CD4-positive, alpha-beta T cell treated with Interleukin-10 for 1 hour (primary cell): ENCODE measurements at regions not wholly inside any gene's neighbourhood (a gene's known extent, or its start where the extent isn't known, plus 50 kb on each side); places are given as distances from the start of the nearest gene placed in this dataset.

Experiments used
- DNase-seq: peaks from one replicate; pipeline ENCODE4 v3.0.0-alpha.2; 2020

DNA sequence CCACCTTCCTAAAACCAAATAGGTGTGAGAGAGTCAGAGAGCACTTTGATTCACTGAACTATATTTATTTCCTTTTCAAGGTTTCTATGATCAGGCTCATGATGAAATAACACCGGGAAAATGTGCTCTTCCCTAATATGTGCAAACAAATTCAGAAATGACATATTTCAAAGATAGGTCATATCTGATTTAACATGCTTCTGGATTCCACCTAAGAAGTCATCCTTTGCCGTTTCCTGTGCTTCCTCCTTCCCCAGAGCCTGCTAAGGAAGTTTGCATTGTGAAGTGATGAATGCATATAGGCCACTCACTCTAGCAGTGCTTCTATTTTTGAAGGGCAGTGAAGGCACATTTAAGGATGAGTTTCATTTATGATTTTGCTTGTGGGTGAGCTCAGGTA lies 327.6 kb downstream of the TDRD15 start:
- no peak for DNase-seq

DNA sequence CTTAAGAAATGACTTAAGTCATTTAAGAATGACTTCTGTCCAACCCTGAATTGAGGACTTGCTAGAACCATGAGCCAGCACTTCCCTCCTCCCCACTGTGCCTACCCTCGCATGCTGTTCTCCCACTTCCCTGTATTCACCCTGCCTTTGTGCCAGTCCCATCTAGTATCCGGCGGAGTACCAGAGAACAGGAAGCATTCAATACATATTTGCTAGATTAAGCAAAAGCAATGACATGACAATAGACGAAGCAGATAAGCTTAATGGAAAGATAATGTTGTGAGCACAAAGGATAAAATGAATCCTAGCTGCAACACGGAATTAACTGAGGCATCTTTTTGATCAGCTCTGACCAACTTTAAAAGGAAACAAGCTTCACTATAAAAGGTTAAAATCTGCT lies 328.5 kb downstream of the TDRD15 start:
- DNase-seq: no peak

DNA sequence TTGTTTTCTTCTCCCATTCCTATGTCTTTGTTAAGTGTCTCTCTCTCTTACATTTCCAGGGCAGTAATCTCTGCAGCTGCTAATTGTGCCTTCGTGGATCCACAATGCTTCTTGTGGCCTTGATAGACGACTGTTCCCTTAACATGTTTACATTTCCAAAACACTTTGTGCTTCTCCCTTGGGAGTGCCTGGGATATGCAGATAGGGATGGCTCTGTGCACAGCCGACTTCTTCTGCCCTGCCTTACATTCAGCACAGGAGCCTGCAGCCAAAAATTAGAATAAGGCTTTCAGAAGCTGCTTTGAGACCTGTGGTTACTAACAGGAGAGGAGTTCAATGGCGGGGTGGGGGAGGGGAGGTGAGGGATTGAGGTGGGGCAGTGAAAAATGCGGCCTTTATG lies 328.9 kb downstream of the TDRD15 start:
- no peak for DNase-seq

DNA sequence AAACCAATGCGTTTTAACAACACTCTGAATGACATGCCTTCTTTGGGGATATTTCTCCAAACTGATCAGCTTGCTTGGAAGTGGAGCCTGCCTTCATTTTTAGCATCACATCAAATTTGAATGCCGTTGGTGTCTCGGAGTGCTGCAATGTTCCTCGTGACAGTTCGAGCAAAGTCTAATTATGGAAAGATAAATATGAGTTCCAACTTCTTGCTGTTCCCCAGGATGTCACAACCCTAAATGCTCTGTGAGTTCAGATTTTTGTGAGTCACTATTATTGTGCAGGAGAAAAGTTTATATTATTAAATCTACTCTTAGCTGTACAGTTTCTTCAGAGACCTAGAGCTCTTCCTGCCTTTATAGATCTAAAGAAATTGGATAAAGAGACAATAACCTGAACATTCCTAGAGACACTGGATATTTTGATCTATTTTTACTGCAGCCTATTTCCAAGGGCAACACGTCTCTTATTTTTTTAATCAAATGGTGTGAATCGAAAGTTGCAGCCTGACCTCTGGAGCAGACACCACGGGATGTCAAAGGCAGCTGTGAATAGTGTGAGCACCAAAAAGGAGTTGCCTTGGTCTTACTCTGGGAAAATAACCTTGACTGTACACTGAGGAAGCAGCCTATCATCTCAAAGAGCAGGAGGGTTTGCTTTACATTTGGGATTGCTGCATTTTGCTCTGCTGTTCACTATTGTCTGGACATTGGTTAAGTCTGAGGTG lies 330.1 kb downstream of the TDRD15 start:
- DNase-seq: no peak

DNA sequence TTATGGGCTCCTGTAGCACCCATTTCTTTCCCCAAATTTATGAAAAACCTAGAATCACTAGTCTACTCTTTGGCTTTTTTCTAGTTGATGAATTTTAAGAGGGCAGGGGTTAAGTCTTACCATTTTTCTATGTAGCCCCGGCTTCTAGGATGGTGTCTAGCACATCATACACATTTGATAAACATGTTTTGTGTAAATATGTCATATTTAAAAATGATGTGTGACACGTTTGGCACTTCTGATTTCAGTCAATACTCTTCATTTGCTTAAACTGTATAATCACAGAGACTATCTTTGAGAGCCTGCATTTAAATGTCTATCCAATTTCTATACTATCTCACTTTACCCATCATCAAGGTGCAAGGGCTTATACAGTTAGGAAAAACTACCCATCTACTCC lies 331.1 kb downstream of the TDRD15 start:
- DNase-seq: no peak

DNA sequence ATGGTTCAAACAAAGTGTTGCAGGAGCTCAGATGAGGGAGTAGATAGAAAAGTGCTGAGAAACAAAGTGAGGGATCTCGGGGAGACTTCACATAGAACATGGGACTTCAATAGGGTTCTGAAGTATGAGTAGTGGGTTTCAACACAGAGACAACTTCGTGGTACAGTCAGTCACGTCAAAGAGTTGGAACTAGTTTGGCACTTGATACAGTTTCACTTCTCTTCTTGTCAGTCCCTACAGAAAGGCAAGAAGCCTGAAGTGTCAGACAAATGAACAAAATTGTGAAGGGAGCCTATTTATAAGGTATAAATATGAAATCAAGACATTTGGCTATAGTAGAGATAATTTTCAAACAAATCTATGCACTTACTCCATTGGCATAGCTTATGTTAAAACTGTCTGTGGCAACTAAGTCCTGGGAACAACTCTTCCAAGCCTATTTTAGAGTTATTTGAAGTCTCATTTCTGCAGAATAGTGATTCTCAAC lies 338.0 kb downstream of the TDRD15 start:
- DNase-seq: no peak

DNA sequence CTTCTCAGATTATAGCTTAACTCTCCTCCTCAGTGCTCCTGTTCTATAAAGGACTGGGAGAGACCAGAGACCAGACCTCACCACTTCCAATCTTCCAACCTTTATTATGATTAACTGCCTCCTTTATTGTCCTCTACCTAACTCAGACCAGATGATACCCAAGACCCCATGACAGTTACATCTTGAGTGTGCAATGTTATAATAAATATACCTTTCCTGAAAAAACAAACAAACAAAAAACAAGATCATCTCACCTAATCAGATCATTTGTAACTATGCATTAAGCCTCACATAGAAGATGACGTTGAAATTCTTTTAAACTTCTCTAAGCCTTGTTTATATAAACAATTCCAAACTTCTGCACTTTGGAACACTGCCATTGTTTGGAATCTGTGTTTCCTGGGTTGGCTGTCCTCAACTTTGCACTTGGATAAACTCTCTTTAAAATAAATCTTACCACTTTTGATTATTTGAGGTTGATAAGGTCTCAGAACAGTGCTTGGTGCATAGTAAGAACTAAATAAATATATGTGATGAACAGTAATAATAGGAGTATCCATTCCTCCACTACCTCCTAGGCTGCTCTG lies 342.7 kb downstream of the TDRD15 start:
- DNase-seq: no peak

DNA sequence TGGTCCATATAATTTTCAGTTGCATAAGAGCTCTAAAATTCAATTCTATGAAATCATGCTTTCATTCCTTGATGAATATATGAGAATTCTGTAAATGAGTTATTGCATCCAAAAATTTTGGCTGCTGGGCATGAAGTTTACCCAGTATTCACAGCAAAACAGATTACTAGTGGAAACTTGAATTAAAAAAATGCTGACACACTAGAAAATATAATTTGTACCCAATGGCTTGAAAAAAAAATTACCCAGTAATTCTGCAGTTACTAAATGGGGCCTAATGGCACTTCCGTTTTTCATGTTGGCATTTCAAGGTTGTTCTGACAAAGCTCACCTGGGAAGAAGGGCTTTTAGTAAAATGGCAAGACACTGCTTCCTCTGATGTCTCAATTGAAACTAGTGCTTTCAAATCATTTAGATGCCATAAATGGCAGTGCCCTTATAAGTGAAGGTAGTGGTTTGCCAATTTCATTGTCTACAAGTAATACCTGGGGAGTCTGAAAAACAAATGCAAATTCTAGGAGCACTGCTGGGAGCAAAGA lies 343.6 kb downstream of the TDRD15 start:
- DNase-seq: no peak

DNA sequence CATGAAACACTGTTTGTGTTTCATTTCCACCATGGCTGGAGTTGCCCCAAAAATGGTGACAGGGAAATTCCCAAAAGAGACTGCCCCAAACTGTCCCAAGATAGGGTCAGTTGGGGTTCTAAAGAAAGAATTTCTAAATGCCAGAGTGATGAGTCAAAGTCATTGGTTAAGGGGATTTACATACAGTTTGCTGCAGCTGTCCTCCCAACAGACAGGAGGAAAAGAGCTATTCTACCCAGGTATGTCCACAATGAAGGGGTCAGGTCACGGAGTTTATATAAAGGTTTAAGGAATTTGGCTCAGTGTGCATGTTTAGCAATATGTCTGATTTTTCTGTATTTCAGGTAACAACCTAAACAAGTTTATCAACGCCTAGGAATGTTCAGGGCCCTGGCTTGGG lies 344.1 kb downstream of the TDRD15 start:
- no peak for DNase-seq

DNA sequence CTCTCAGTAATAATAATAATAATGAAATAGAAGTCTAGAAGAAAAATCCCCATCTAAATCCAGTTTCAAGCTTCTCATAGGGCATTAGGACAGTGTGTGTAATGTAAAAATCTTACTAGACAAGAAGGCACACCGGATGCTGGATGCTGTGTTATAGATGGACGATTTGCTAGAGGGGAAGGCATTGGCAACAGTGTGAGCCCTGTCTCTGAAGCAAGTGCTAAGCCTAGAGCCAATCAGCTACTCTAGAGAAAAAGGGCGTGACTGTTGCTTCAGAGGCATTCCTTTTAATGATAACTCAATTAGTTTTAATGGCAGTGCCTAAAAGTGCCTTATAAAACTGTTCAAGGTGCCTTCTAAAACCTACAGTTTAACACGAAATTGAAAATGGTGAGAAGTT lies 344.9 kb downstream of the TDRD15 start:
- no peak for DNase-seq

DNA sequence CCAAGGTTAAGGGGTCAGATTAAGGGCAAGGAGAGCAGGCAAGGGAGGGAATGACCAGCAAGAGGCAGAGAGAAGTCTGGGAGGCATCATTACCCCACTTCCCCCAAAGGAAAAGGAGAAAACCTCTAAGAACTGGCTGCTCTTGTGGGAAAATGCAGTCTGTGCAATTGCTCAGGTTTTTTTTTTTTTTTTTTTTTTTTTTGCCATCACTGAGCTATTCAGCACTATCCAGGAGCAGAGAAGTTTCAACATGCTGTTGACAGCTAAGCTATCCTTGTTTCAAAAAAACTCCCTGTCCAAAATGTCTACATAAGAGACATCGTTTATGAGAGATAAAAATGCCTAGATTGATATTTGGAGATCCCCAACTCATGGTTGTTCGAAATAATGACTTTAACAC lies 345.4 kb downstream of the TDRD15 start:
- no peak for DNase-seq

DNA sequence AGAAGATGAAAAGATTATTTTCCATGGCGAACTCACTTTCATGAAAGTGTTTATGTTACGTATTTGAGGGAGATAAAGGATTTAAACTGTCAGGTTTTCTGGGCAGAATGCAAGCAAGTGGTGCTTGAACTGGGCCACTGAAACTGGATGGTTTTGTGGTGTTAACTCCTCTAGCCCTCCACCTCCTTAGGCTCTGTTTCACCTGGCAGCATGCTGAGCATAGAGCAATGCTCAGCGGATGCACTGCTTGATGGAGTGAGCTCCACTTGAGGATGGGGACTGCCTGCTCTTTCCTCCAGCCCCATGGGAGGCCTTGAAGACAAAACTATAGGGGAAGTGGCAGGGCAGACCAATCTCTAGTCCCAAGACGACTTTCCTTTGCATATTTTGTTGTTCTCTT lies 345.8 kb downstream of the TDRD15 start:
- DNase-seq: no peak

DNA sequence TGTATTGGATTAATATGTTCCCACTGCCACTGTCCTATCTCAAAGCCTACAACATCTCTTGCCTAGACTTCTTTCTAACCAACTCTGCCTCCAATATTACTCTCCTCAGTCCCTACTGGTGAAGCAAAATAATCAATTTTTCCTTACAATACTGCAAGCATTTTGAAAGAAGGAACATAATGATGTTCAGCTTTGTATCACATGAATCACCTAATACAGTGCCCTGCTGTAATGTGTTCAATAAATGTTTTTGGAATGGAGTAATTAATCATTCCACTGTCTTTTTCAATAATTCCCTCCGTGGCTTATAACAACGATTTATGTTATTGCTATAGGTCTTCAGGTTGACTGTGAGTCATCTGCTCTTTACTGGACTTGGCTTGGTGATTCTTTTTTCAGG lies 356.4 kb downstream of the TDRD15 start:
- no peak for DNase-seq

DNA sequence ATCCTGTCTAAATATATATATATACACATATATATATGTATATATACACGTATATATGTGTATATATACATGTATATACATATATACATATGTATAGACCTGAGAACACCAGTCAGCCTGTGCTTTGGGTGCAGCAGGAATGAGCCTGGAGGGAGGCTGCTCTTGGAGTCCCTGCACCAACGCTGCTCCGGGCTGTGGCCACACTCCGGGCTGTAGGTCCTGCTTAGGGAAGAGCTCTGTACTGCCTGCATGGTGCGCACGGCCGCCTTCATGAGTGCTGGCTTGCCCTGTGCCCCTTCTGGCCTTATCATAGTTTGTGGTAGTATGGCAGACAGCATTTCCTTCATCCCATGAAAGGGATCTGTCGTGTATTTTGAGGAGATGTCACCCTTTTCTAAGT lies 360.9 kb downstream of the TDRD15 start:
- DNase-seq: no peak

DNA sequence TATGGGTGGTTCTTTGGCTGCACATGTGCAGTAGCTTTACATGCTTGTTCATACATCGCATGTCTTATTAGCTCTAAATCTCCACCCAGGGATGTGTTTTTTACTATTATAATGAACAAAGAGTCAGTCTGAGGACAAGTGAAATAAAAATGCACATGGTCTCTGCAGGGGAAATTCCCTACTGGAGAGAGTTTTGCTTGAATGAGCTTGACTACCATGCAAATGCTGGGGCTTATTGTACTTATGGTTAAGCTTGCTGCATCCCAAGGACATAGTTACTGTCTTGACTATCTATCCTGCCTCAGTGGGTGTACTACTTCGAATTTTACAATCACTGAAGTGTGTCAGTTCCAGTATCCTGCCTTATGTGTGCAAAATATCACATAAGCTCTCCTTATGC lies 362.7 kb downstream of the TDRD15 start:
- no peak for DNase-seq

DNA sequence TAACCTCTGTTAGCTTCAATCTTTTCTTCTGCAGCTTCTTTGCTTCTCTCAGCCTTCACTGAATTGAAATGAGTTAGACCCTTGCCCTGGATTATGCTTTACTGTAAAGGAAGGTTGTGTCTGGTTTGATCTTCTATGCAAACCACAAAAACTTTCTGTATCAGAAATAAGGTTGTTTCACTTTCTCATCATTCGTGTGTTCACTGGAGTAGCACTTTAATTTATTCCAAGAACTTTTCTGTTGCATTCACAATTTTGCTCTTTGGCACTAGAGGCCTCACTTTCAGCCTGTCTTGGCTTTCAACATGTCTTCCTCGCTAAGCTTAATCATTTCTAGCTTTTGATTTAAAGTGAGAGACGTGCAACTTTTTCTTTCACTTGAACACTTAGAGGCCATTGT lies 365.3 kb downstream of the TDRD15 start:
- no peak for DNase-seq

DNA sequence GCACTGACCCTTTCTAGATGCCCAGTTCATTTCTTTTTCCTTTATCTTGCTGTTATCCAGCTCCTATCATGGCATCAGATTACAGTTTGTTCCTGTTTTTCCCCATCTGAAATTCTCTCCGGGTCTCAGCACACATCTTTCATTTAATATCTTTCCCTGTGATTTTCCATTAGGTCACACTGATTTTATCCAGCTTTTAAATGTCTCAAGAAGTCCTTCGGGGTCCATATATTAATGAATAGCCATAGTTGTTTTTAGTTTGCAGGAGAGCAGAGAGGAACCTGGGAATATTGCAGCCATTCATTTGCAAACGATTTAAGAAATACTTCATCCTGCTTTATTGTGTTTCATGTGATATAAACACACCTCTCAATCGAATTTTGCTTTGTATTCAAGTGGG lies 374.2 kb downstream of the TDRD15 start:
- DNase-seq: no peak

DNA sequence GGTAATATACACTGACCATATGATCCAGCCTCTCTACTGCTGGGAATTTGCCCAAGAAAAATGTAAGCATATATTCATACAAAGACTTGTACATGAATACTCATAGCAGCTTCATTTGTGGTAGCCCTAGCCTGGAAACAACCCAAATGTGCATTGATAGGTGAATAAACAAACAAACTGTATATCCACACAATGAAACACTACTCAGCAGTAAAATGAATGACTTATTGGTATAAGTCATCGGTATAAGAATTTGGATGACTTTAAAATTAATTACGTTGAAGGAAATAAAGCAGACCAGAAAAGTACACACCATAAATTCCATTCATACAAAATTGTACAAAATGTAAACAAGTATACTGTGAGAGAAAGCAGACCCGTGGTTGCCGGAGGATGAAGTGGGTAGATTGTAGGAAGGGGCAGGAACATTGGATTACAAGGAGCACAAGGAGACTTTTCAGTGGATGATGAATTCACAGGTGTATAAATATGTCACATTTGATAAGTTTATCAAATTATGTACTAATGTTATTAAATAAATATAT lies 376.7 kb downstream of the TDRD15 start:
- no peak for DNase-seq

DNA sequence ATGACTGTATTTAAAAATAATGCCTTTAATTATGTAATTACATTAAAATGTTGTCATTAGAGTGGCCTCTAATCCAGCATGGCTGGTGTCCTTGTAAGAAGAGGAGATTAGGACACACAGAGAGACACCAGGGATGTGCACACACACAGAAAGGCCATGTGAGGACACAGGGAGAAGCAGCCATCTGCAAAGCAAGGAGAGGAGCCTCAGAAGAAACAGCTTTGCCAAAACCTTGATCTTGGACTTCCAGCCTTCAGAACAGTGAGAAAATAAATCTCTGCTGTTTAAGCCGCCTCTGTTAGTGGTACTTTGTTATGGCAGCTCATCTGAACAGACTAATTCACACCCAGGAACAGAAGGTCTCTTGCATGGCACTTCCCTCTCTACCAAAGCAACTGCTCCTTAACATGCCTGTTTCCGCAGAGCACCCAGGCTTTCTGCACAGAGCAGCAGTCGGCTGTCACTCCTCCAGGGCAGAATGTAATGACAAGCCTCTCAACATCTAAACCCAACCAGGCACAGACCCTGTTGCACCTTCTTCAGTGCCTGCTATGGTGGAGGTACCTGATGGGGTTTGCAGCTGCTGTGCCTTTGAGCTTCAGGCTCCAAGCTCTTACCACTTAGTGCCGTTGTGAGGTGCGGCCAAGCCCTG lies 377.7 kb downstream of the TDRD15 start:
- DNase-seq: no peak

DNA sequence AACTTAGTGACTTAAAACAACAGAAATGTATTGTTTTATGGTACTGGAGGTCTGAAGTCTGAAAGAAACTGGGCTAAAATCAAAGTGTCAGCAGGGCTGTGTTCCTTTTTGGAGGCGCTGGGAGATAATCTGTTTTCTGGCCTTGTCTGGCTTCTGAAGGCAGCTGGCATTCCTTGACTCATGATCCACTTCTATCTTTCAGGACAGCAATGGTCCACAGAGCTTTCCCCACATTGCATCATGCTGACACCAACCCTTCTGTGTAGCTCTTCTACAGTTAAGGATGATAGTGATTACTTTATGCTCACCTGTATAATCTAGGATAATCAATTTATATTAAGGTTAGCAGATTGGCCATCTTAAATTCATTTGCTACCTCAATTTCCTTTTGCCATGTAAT lies 392.1 kb downstream of the TDRD15 start:
- DNase-seq: no peak

DNA sequence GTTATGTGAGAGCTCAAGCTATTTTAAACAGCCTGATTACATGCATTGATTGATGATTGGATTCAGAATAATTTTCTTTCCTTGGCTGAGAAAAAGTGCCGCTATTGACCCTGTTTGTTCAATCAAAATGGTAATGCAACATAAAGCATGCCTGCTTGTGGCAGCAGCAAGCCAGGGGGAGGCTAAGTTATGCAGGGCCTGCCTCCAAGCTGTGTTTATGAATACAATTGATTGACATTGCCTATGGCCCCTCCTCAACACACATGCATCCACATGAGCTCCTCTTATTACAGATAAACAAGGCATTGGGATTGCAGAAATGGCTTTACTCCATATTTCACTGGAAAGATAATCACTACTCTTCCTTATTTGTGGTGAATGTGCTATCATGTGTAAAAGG lies 395.6 kb downstream of the TDRD15 start:
- DNase-seq: no peak

DNA sequence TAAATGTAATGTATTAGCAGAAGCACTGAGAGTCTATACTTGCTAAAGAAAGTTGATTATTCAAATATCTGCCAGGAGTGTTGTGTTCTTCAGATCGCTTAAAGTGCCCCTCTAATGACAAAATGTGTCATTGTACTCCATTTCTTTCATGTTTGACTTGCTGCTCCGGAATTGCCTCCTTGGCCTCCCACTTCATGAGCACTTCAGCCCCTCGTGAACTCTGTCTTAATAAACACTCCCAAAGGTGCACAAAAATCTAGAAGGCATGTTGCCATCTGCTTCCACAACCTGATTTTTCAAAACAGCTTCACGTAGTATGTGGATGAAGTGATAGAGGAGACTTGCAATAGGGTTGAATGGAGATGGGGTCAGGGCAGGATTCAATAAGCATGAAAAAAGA lies 396.1 kb downstream of the TDRD15 start:
- DNase-seq: no peak

DNA sequence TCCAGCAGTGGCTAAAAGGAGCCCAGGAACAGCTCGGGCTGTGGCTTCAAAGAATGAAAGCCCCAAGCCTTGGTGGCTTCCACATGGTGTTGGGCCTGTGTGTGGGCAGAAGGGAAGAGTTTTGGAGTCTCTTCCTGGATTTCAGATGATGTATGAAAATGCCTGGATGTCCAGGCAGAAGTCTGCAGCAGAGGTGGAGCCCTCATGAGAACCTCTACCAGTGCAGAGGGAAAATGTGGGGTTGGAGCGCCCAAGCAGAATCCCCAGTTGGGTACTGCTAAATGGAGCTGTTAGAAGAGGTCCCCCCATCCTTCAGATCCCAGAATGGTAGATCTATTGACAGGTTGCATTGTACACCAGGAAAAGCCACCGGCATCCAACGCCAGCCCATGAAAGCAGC lies 412.1 kb downstream of the TDRD15 start:
- no peak for DNase-seq

DNA sequence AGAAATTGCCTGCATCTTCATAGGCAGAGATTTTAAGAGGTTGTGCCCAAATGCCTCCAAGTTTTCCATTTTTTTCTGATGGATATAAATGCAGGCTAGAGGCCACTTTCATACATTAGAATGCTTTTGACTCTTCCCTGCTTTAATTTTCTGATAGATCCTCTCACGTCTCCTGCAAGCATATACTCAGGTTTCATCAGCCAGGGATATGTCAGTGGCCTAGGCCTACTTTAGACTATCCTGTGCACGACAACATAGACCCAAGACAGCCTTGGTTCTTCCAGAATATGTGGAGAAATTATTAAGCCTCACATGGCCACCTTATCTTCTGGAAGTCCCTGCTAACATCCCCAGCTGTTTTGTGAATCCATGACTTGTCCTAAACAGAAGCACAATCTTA lies 415.9 kb downstream of the TDRD15 start:
- no peak for DNase-seq
